ENCODE measurements at regions not wholly inside any gene's neighbourhood (a gene's known extent, or its start where the extent isn't known, plus 50 kb on each side); places are given as distances from the start of the nearest gene placed in this dataset.

DNA sequence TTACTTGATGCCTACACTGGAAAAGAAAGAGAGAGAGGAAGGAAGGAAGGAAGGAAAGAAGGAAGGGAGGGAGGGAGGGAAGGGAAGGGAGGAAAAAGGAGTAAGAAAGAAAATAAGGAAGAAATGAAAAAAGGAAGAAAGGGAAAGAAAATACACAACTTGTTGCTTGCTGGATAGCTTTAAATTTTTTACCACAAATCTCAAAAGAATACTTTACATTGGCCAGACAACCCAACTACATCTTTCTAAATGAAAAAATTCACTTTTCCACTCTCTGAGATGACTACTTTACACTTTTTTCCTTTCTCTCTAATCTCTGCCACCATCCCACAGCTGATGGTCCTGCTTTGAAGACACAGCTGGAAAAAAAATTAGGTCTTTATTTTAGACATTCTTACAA, 228.9 kb upstream of the FAM78B start:
- H2AFZ ChIP-seq (ENCODE audit: low read length) = no peak overlapping the region
- no peak overlapping the region for H3K18ac ChIP-seq (ENCODE audit: extremely low read depth, low read length)
- no peaks in the 10 kb centered on the region for H3K79me2 ChIP-seq (ENCODE audit: control insufficient read depth in 1 of 2, insufficient read depth in 2 of 2, low read length in 2 of 2)
- no peaks in the 10 kb centered on the region for H3K27me3 ChIP-seq (replicated peaks in 1 of 4; ENCODE audit: control insufficient read depth in 3 of 4, extremely low read depth in 1 of 4, insufficient read depth in 3 of 4, low read length in 3 of 4)
- H4K20me1 ChIP-seq (replicated peaks in 1 of 2; ENCODE audit: control insufficient read depth in 1 of 2, insufficient read depth in 2 of 2, low read length in 2 of 2) = no peaks in the 10 kb centered on the region
- H3K36me3 ChIP-seq (ENCODE audit: control insufficient read depth in 2 of 4, insufficient read depth in 4 of 4, low read length in 3 of 4) = no peaks in the 10 kb centered on the region
- H3K4me1 ChIP-seq (replicated peaks in 1 of 4; ENCODE audit: control insufficient read depth in 3 of 4, insufficient read depth in 4 of 4, low read length in 3 of 4) = no peaks in the 10 kb centered on the region
- no peaks in the 10 kb centered on the region for H3K23me2 ChIP-seq (ENCODE audit: low read depth, low read length)
- no peak overlapping the region for H2BK5ac ChIP-seq (ENCODE audit: low read depth, low read length)
- ChIA-PET CTCF (ENCODE audit: partially characterized antibody) (interaction anchor here (0.9 to 1.1 kb wide), 2 partner anchors 83 to 228 kb away, joined by 3 read pairs; no protein-coding TSS in a partner anchor), POLR2A (ENCODE audit: partially characterized antibody) (no interaction called here)
- no peak overlapping the region for H4K91ac ChIP-seq (replicated peaks; ENCODE audit: insufficient read length, low read length)
- H2BK20ac ChIP-seq (ENCODE audit: low read length) = no peak overlapping the region
- H3K4me3 ChIP-seq (ENCODE audit: extremely low read depth in 1 of 4, insufficient read depth in 2 of 4, low read depth in 3 of 4, low read length in 4 of 4) = no peak overlapping the region
- no peak overlapping the region for H4K5ac ChIP-seq (ENCODE audit: insufficient read length, low read depth, low read length)
- H2BK120ac ChIP-seq (replicated peaks; ENCODE audit: low read depth, low read length) = no peak overlapping the region
- H2BK15ac ChIP-seq (ENCODE audit: low read length) = no peak overlapping the region
- H2AK5ac ChIP-seq (ENCODE audit: low read depth, low read length) = no peak overlapping the region
- H3K27ac ChIP-seq (ENCODE audit: low read depth, low read length) = no peak overlapping the region
- no peaks in the 10 kb centered on the region for H3K79me1 ChIP-seq (ENCODE audit: low read depth, low read length)
- no peak overlapping the region for H2BK12ac ChIP-seq (ENCODE audit: low read depth, low read length)
- H3K14ac ChIP-seq (ENCODE audit: insufficient read length) = no peak overlapping the region
- DNase-seq (ENCODE audit: low read depth in 1 of 2, low spot score in 2 of 2) (no peak), FAIRE-seq (no peak)
- H3K56ac ChIP-seq (replicated peaks; ENCODE audit: insufficient read length, low read depth, low read length) = no peak overlapping the region
- H3K23ac ChIP-seq (ENCODE audit: insufficient read length) = no peak overlapping the region
- no peak overlapping the region for H3K4ac ChIP-seq (replicated peaks; ENCODE audit: insufficient read length, low read depth, low read length)
- H3K9me3 ChIP-seq (ENCODE audit: insufficient read depth in 2 of 2, low read depth in 1 of 2, low read length in 1 of 2) = no peaks in the 10 kb centered on the region
- H4K8ac ChIP-seq (ENCODE audit: extremely low read depth, insufficient read depth, low read length) = no peak overlapping the region
- H3K9ac ChIP-seq (replicated peaks in 1 of 4; ENCODE audit: extremely low read depth in 1 of 4, low read depth in 3 of 4, low read length in 3 of 4) = no peak overlapping the region
- no peak overlapping the region for H3K4me2 ChIP-seq (ENCODE audit: insufficient read depth in 1 of 2, low read depth in 2 of 2, low read length in 2 of 2)
- TF ChIP-seq TEAD4 (IDR thresholded peaks at IDR 0.05; ENCODE audit: low read depth, low read length) (no peak), TAF7 (optimal IDR thresholded peaks at IDR 0.05; ENCODE audit: borderline replicate concordance, low read depth, low read length) (no peak), YY1 (IDR thresholded peaks at IDR 0.05; ENCODE audit: low read depth, low read length) (no peak), KDM5A (IDR thresholded peaks at IDR 0.05; ENCODE audit: low read length) (no peak), EZH2 (IDR thresholded peaks at IDR 0.05; ENCODE audit: low read depth, low read length, severe bottlenecking) (no peak), PHF8 (conservative IDR thresholded peaks at IDR 0.05; ENCODE audit: low read depth, low read length) (no peak), SP2 (IDR thresholded peaks at IDR 0.05; ENCODE audit: low read length) (no peak), SUZ12 (IDR thresholded peaks at IDR 0.05; ENCODE audit: low read length) (no peak), ZNF274 (IDR thresholded peaks at IDR 0.05; ENCODE audit: borderline replicate concordance, extremely low read depth, low read length) (no peak), TCF12 (IDR thresholded peaks at IDR 0.05; ENCODE audit: low read depth, low read length) (no peak), CHD1 (IDR thresholded peaks at IDR 0.05; ENCODE audit: low read depth, low read length) (no peak), KDM4A (IDR thresholded peaks at IDR 0.05; ENCODE audit: low read depth, low read length, severe bottlenecking) (no peak), CEBPB (IDR thresholded peaks at IDR 0.05; ENCODE audit: low read depth, low read length) (no peak), GABPA (IDR thresholded peaks at IDR 0.05; ENCODE audit: borderline replicate concordance, insufficient read depth, low read length) (no peak), SAP30 (IDR thresholded peaks at IDR 0.05; ENCODE audit: insufficient read depth, insufficient replicate concordance, low read length) (no peak)
- TF ChIP-seq, protein P1, sequence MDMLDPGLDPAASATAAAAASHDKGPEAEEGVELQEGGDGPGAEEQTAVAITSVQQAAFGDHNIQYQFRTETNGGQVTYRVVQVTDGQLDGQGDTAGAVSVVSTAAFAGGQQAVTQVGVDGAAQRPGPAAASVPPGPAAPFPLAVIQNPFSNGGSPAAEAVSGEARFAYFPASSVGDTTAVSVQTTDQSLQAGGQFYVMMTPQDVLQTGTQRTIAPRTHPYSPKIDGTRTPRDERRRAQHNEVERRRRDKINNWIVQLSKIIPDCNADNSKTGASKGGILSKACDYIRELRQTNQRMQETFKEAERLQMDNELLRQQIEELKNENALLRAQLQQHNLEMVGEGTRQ (IDR thresholded peaks at IDR 0.05; ENCODE audit: low read length) = no peak

Measured in H1 (cell line).